NCI-H187 treated with DMSO at 0.1 percent for 48 hours (cell line): ENCODE measurements at regions not wholly inside any gene's neighbourhood (a gene's known extent, or its start where the extent isn't known, plus 50 kb on each side); places are given as distances from the start of the nearest gene placed in this dataset.

ENCODE experiments used
- DNase-seq: peaks from one replicate; lab custom pipeline; 2025; lab: John Stamatoyannopoulos, UW

DNA sequence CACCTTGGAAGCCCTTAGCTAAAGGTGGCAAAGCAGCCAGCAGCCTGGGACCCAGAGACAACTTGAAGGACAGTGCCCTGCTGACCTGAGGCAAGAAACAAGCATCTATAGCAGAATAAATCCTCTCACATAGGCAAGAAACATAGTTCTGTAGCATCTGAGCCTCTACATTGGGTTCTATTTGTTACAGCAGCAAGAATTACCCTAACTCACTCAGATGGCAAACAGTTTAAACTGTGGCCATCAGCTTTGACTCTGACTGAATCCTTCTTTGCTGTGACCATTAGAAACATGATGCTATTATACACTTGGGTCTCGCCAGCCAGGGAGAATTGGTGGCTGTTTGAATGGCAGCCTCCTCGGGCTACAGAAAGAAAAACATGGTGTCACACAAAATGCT lies 53.1 kb upstream of the CCL1 start:
- no peak for DNase-seq

GRCh38 chr17:34414339-34414738 lies 51.3 kb upstream of the CCL1 start:
- DNase-seq: peak; percentile 31

DNA sequence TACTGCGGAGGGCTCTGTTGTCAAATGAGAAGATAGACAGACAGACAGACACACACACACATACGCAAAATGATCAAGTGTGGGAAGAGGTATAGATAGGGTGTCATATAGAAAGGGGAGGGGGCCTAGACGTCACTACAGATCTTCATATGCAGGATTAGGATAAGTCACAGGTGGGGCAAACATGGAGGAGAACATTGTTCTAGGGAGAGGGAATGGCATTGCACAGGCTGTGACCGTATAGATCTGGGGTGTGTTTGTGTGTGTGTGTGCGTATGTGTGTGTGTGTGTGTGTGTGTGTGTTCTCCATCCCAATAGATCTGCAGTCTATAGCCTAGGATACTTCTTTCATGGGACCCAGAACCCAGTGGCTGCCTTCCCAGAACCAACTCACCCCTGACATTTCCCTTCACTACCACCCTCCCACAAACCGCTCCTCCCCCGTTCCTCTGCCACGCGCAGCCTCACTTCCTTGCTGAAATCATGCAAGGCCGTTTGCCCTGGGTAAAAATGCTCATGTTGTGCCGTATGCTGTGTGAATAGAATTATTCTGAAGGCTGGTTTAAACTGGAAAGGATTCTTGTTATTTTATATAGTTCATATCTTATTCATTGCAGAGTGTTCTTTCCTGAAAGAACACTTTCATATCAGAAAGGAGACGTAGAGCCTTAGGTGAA lies 50.5 kb upstream of the CCL1 start:
- DNase-seq: no peak

DNA sequence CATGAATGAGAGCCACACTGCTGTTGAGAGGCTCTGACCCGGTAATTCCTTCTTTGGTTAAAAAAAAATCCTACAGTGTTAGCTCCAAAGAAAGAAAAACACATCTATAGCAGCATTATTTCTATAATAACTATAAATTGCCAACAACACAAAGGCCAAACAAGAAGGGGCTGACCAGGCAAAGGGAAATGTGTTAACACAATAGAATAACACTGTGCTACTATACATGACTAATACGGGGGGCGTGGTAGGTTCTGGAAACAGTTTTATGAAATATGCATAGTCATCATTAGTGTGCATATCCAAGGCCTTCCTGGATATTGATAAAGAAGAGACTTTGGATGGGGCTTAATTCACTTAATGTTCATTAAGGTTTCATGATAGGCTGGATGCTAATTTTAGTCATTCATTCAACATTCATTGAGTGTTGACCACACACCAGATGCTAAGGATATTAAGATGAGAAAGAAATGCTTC lies 50.0 kb upstream of the CCL1 start:
- no peak for DNase-seq
